Subcutaneous abdominal adipose tissue (tissue), 5 donors: ENCODE measurements at regions not wholly inside any gene's neighbourhood (a gene's known extent, or its start where the extent isn't known, plus 50 kb on each side); places are given as distances from the start of the nearest gene placed in this dataset.

Experiments used
- H3K27ac ChIP-seq: one replicate; pipeline ENCODE4 v1.7.0; 2013; ENCODE audit warnings: low read depth, mild to moderate bottlenecking, inconsistent platforms, low read length, moderate library complexity
- H3K27me3 ChIP-seq, 5 donors: one replicate each; pipeline ENCODE4 v1.7.0; 2013; ENCODE audit warnings: low read length in 5 of 5, inconsistent platforms in 1 of 5; ENCODE audit not compliant: control insufficient read depth in 5 of 5, insufficient read depth in 4 of 5
- H3K36me3 ChIP-seq, 5 donors: one replicate each; pipeline ENCODE4 v1.7.0; 2013; ENCODE audit warnings: low read length in 5 of 5; ENCODE audit not compliant: control insufficient read depth in 5 of 5, insufficient read depth in 5 of 5
- H3K4me1 ChIP-seq, 5 donors: one replicate each; pipeline ENCODE4 v1.7.0; 2013; ENCODE audit warnings: low read length in 5 of 5, mild to moderate bottlenecking in 3 of 5, moderate library complexity in 1 of 5; ENCODE audit not compliant: control insufficient read depth in 5 of 5, insufficient read depth in 5 of 5
- H3K4me3 ChIP-seq, 5 donors: one replicate each; pipeline ENCODE4 v1.7.0; 2013; ENCODE audit warnings: low read length in 5 of 5, low read depth in 1 of 5
- H3K9ac ChIP-seq, 5 donors: one replicate each; pipeline ENCODE4 v1.7.0; 2013; ENCODE audit warnings: low read length in 5 of 5, mild to moderate bottlenecking in 4 of 5, moderate library complexity in 3 of 5
- H3K9me3 ChIP-seq, 5 donors: one replicate each; pipeline ENCODE4 v1.7.0; 2013; ENCODE audit warnings: low read length in 5 of 5; ENCODE audit not compliant: control insufficient read depth in 5 of 5
- donor health status: healthy.
- donor health status: healthy.
- donor health status: healthy.
- donor health status: healthy.
- donor health status: healthy.

DNA sequence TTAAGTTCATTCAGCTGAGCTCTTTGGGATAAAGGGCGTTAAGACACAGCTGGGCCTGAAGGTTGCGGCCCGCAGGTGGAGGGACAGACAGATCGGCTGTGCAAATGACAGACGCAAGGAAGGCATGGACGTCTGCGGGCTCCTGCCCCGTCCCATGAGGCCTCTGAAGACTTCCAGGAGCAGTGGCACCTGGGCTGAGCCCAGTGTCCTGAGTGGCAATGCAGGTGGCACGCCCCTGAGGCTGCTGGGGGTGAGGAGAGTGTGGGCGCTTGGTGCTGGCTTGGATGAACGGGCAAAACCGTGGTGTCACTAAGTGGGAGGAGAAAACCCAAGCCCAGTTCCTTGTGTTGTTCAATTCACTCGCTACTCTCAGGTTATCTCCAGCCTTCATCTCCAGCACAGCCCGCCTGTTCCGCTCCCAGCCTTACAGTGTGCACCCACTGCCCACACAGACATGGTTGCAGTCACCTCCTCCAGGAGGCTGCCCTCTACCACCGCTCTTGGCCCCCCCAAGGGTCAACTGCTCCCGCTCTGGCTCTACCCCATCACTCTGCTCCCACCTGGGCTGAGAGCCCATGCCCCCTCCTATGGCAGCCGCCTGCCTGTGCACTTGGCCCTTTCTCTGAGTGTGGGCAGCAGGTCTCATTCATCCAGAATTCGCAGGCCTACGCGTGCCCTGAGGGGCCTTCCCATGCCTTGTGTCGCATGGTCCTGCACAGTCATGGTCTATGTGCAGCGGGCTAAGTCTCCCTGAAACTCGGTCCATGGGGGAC, 50.3 kb downstream of the PTGR3 start:
- no peak overlapping the region for H3K4me3 ChIP-seq
- peaks cover 0 to 11% (median 4%) of the 10 kb centered on the region in 5 donors for H3K27me3 ChIP-seq
- H3K9ac ChIP-seq = no peak overlapping the region
- peaks cover 0 to 8% (median 6%) of the 10 kb centered on the region in 5 donors for H3K9me3 ChIP-seq
- no peak overlapping the region for H3K27ac ChIP-seq
- H3K36me3 ChIP-seq = no peaks in the 10 kb centered on the region
- H3K4me1 ChIP-seq = peaks cover 0 to 20% (median 16%) of the 10 kb centered on the region in 5 donors

DNA sequence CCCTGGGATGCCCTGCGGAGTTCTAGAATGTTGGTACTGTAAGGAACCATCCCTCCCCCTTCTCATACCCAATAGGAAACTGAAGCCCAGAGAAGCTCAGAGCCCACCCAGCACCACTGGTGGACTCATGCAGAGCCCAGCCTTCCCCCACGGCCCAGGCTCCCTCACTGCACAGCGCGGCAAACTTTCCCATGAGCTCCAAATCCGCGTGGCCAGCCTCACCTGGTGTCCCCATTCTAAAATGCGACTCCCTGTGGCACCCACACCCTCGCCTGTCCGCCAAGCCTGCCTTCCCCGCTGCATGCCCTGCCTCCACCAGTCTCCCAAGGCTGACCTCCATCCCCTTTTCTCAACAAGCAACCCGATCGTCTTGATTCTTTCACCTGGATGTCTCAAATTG, 51.1 kb downstream of the PTGR3 start:
- H3K4me3 ChIP-seq = no peak overlapping the region
- no peak overlapping the region for H3K27ac ChIP-seq
- peaks cover 0 to 8% (median 6%) of the 10 kb centered on the region in 5 donors for H3K9me3 ChIP-seq
- peaks cover 0 to 20% (median 16%) of the 10 kb centered on the region in 5 donors for H3K4me1 ChIP-seq
- H3K36me3 ChIP-seq = no peaks in the 10 kb centered on the region
- H3K27me3 ChIP-seq = peaks cover 0 to 11% (median 4%) of the 10 kb centered on the region in 5 donors
- no peak overlapping the region for H3K9ac ChIP-seq

DNA sequence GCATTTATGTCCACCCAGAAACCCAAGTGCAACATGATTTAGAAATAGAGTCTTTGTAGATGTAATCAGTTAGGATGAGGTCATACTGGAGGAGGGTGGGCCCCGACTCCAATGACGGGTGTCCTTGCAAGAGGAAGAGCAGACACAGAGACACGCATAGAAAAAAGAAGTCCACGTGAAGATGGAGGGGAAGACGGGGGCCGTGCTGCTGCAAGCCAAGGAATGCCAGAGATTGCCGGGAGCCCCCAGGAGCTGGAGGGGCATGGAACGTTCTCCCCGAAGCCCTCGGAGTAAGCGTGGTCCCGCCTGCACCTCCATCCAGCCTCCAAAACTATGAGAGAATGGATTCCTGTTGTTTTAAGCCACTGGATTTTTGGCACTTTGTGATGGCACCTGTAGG, 51.6 kb downstream of the PTGR3 start:
- H3K4me1 ChIP-seq = peaks cover 0 to 20% (median 16%) of the 10 kb centered on the region in 5 donors
- H3K27me3 ChIP-seq = peaks cover 0 to 11% (median 4%) of the 10 kb centered on the region in 5 donors
- peaks cover 0 to 8% (median 6%) of the 10 kb centered on the region in 5 donors for H3K9me3 ChIP-seq
- H3K27ac ChIP-seq = no peak overlapping the region
- H3K9ac ChIP-seq = no peak overlapping the region
- no peak overlapping the region for H3K4me3 ChIP-seq
- no peaks in the 10 kb centered on the region for H3K36me3 ChIP-seq

DNA sequence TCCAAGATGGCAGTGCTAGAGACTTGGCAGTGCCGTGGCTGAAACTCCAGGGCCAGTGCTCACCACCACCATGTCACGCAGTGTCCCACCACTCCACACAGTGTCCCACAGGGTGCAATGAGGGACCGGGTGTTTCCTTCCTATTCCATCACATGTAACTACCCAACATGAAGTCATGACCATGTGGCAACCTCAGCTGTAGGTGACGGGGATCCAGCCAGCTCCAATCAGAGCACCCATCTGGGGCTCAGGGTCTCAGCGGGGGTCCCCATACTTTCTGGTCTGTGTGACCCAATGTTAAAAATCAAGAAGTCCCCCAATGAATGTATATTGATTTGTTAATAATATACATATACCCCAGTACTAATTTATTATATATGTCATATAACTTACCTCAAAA, 52.1 kb downstream of the PTGR3 start:
- no peak overlapping the region for H3K4me3 ChIP-seq
- no peaks in the 10 kb centered on the region for H3K36me3 ChIP-seq
- H3K4me1 ChIP-seq = peaks cover 0 to 19% (median 13%) of the 10 kb centered on the region in 5 donors
- no peak overlapping the region for H3K27ac ChIP-seq
- no peak overlapping the region for H3K9ac ChIP-seq
- peaks cover 4 to 10% (median 7%) of the 10 kb centered on the region in 5 donors for H3K9me3 ChIP-seq
- H3K27me3 ChIP-seq = peaks cover 0 to 11% (median 4%) of the 10 kb centered on the region in 5 donors

DNA sequence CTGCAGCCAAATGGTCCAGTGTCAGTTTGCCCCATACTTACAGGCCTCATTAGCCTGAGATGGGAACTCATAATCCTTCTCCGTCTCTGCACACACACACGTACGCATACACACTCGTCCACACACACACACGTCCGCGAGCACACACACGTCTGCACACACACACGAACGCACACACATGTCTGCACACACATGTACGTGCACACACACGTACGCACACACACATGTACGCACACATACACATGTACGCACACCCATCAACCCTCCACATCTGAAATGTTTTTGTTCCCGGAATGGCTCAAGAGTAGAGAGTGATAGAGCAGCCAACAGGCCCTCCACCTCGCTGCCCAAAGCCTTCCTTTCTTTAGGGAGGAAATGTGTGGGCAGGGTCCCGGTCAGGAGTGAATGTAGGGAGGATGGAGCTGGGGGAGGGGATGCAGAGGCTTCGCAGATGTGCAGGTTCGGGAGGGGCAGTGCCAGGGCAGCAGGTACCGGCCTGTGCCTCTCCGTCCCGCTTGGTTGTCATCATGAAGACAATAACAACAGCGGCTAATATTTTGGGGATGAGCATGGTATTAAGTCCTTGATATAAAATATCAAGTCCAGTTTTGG, 52.7 kb downstream of the PTGR3 start:
- peaks cover 5 to 15% (median 9%) of the 10 kb centered on the region in 5 donors for H3K9me3 ChIP-seq
- no peak overlapping the region for H3K4me3 ChIP-seq
- no peak overlapping the region for H3K9ac ChIP-seq
- H3K36me3 ChIP-seq = no peaks in the 10 kb centered on the region
- peaks cover 0 to 13% (median 7%) of the 10 kb centered on the region in 5 donors for H3K4me1 ChIP-seq
- peaks cover 0 to 11% (median 4%) of the 10 kb centered on the region in 5 donors for H3K27me3 ChIP-seq
- H3K27ac ChIP-seq = no peak overlapping the region

DNA sequence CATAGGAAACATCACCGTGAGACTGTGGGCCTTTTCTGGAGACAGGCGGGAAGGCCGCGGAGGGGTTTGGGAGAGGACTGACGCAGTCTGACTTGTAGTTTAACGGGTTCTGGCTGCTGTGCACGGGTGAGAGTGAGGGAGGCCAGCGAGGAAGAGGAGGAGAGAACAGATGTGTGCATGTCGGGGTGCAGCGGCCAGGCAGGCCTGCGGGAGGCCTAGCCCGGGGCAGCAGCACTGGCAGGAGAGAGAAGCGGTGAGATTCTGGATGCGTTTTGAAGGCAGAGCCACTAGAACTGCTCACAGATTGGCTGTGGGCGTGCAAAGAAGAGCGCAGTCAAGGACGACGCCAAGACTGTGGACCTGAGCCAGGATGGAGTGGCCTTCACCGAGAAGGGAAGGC, 53.9 kb downstream of the PTGR3 start:
- Histone ChIP-seq H3K27ac (no peak overlapping the region), H3K9me3 (peaks cover 5 to 17% (median 9%) of the 10 kb centered on the region in 5 donors), H3K27me3 (peaks cover 0 to 11% (median 4%) of the 10 kb centered on the region in 5 donors), H3K4me3 (no peak overlapping the region), H3K36me3 (no peaks in the 10 kb centered on the region), H3K4me1 (peaks cover 0 to under 1% (median 0%) of the 10 kb centered on the region in 5 donors), H3K9ac (no peak overlapping the region)

DNA sequence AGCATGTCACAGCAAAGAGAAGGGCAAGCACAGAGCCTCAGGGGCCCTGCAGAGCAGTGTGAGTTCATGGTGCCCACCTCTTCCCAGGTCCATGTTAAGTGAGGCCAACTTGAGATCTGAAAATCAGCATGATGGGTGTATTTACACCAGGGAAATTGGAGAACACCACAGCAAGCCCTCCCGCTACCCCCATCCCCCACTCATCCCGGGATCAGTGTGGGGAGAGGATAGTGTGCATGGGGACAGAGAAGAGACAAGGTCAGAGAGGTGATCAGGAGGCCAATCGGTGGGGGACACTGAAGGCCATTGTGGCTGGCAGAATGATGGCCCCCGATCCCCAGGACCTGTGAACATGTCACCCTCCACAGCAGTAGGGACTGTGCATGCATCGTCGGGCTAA, 54.7 kb downstream of the PTGR3 start:
- H3K27ac ChIP-seq = no peak overlapping the region
- peaks cover 5 to 17% (median 9%) of the 10 kb centered on the region in 5 donors for H3K9me3 ChIP-seq
- no peaks in the 10 kb centered on the region for H3K4me1 ChIP-seq
- H3K4me3 ChIP-seq = no peak overlapping the region
- no peak overlapping the region for H3K9ac ChIP-seq
- H3K36me3 ChIP-seq = no peaks in the 10 kb centered on the region
- peaks cover 0 to 11% (median 4%) of the 10 kb centered on the region in 5 donors for H3K27me3 ChIP-seq

DNA sequence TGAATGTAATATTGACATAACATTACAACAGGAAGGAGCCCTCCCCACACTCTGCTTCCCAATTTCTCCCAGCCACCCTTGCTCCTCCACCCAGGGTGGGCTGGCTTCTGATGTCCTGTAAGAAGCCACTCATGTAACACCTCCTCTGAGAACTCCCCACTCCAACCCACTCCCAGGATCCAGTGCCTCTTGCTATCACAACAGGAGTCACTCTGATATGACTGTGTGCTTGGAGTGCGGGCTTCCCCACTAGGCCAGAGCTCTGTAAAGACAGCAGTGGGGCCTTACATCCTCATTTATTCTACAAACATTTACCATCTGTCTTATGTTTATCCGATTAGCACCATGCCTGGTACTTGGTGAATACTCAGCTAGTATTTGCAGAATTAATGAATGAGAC, 65.1 kb downstream of the PTGR3 start:
- H3K4me3 ChIP-seq = no peak overlapping the region
- no peaks in the 10 kb centered on the region for H3K36me3 ChIP-seq
- no peak overlapping the region for H3K9ac ChIP-seq
- H3K27ac ChIP-seq = no peak overlapping the region
- peaks cover 0 to 25% (median 21%) of the 10 kb centered on the region in 5 donors for H3K9me3 ChIP-seq
- H3K27me3 ChIP-seq = no peaks in the 10 kb centered on the region
- H3K4me1 ChIP-seq = no peaks in the 10 kb centered on the region

DNA sequence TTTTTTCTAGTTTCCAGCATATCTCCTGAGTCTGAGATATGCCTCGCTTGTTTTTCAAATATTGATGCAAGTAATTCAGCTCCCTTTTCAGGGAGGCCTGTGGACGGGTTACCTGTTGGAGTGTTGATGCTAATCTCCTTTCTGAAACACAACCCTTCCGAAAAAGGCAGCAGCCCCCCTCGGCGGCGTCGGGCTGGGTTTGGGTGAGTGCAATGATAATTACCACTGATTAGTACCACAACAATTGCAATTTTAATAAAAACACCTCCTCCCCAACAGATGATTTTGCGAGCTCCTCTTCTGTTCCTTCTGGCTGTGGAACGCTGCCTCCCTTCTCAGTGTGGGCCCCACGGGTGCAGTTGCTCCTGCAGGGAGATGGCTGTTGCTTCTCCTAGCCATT, 66.3 kb downstream of the PTGR3 start:
- H3K9me3 ChIP-seq = peaks cover 0 to 25% (median 19%) of the 10 kb centered on the region in 5 donors
- H3K9ac ChIP-seq = no peak overlapping the region
- H3K36me3 ChIP-seq = no peaks in the 10 kb centered on the region
- no peak overlapping the region for H3K27ac ChIP-seq
- H3K4me3 ChIP-seq = no peak overlapping the region
- H3K4me1 ChIP-seq = no peaks in the 10 kb centered on the region
- H3K27me3 ChIP-seq = no peaks in the 10 kb centered on the region

DNA sequence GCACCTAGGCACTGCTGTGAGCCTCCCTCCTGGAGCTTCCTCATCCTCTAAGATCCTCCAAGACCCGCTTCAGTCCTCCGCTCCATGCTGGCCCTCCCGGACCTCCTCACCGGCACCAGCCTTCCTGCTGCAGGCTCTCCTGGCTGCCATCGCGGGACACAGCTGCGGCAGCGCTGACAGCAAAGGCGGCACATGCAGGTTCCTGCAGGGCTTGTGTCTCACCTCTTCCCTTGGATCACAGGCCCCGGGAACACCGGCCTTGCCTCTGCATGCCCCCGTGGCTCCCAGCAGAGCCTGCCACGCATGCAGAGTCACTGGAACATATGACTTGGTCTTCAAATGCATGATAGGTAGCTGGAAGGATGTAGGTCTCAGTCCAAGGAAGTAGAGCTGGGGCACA, 67.2 kb downstream of the PTGR3 start:
- H3K9ac ChIP-seq = no peak overlapping the region
- no peaks in the 10 kb centered on the region for H3K27me3 ChIP-seq
- peaks cover 0 to 21% (median 13%) of the 10 kb centered on the region in 5 donors for H3K9me3 ChIP-seq
- H3K4me1 ChIP-seq = no peaks in the 10 kb centered on the region
- no peak overlapping the region for H3K4me3 ChIP-seq
- H3K36me3 ChIP-seq = no peaks in the 10 kb centered on the region
- no peak overlapping the region for H3K27ac ChIP-seq
